Gastroesophageal sphincter (tissue), 3 donors: ENCODE measurements at regions not wholly inside any gene's neighbourhood (a gene's known extent, or its start where the extent isn't known, plus 50 kb on each side); places are given as distances from the start of the nearest gene placed in this dataset.

Source experiments
- CTCF ChIP-seq, 4 experiments: fragments of 200-600 bp in 2 of 4; fragments of 450-650 bp in 2 of 4; sonication (generic) in 1 of 4; IDR thresholded peaks; one replicate each; pipeline ENCODE4 v1.5.1; 2017 to 2019; ENCODE audit warnings: antibody characterized with exemption in 4 of 4, mild to moderate bottlenecking in 2 of 4, moderate library complexity in 2 of 4
- EP300 ChIP-seq: sonication (generic); formaldehyde crosslinking; IDR thresholded peaks from one replicate; pipeline ENCODE4 v1.6.1; 2017; ENCODE audit warnings: antibody characterized with exemption, mild to moderate bottlenecking
- POLR2A ChIP-seq, 2 donors: fragments of 450-650 bp; IDR thresholded peaks; one replicate each; pipeline ENCODE4 v1.6.1; 2017; ENCODE audit warnings: antibody characterized with exemption in 2 of 2, mild to moderate bottlenecking in 2 of 2, moderate library complexity in 1 of 2
- POLR2AphosphoS5 ChIP-seq: sonication (generic); formaldehyde crosslinking; IDR thresholded peaks from one replicate; pipeline ENCODE4 v1.6.1; 2017; ENCODE audit warnings: antibody characterized with exemption

GRCh38 chr6:147133669-147134068 is 70.5 kb upstream of the STXBP5 start:
- TF ChIP-seq CTCF (IDR thresholded peaks at IDR 0.05): no peak
- TF ChIP-seq POLR2A (IDR thresholded peaks at IDR 0.05): no peak
- no peak for TF ChIP-seq POLR2AphosphoS5
- TF ChIP-seq EP300: no peak
